Prostate gland (tissue), 2 donors: ENCODE measurements at regions not wholly inside any gene's neighbourhood (a gene's known extent, or its start where the extent isn't known, plus 50 kb on each side); places are given as distances from the start of the nearest gene placed in this dataset.

Experiments used
- DNase-seq: peaks from one replicate; pipeline ENCODE4 v3.0.0-alpha.2; 2019; ENCODE audit warnings: low spot score
- H3K27ac ChIP-seq, 2 donors: fragments of 200-600 bp; sonication (generic); 2 replicates each; pipeline ENCODE4 v1.5.1; 2017 to 2019
- H3K27me3 ChIP-seq: fragments of 200-600 bp; sonication (generic); replicated peaks from 2 replicates; pipeline ENCODE4 v1.5.1; 2019; ENCODE audit not compliant: insufficient read depth
- H3K36me3 ChIP-seq, 2 donors: fragments of 200-600 bp; sonication (generic); 1 replicate in 1 of 2; 2 replicates in 1 of 2; pipeline versions ENCODE4 v1.5.1 to v1.8.1; 2017 to 2019
- H3K4me1 ChIP-seq: fragments of 200-600 bp; sonication (generic); replicated peaks from 2 replicates; pipeline ENCODE4 v1.5.1; 2019
- H3K4me3 ChIP-seq, 2 donors: fragments of 200-600 bp; sonication (generic); 2 replicates each; pipeline ENCODE4 v1.5.1; 2017 to 2019
- H3K9me3 ChIP-seq: fragments of 200-600 bp; sonication (generic); 2 replicates; pipeline ENCODE4 v1.5.1; 2017
- CTCF ChIP-seq, 4 experiments: fragments of 200-600 bp in 2 of 4; fragments of 450-650 bp in 2 of 4; sonication (generic) in 2 of 4; IDR thresholded peaks; 1 replicate in 3 of 4; 2 replicates in 1 of 4; pipeline ENCODE4 v1.5.1; 2016 to 2019; ENCODE audit warnings: antibody characterized with exemption in 4 of 4, mild to moderate bottlenecking in 2 of 4, moderate library complexity in 2 of 4
- POLR2A ChIP-seq: fragments of 450-650 bp; IDR thresholded peaks from one replicate; pipeline ENCODE4 v1.6.1; 2016; ENCODE audit warnings: antibody characterized with exemption, mild to moderate bottlenecking
- POLR2AphosphoS5 ChIP-seq: sonication (generic); formaldehyde crosslinking; IDR thresholded peaks from one replicate; pipeline ENCODE4 v1.6.1; 2017; ENCODE audit warnings: antibody characterized with exemption
- WGBS: methylation state at CpG from one replicate; pipeline ENCODE4 v1.1.5; 2018; 5-methylcytosine and 5-hydroxymethylcytosine counted together
- intact Hi-C: fragments of 100-400 bp; cut with DNase I; formaldehyde crosslinking; loops from one replicate; pipeline ENCODE4 v1.14.2; 2022

GRCh38 chr3:72666447-72666755, 181.8 kb downstream of the SHQ1 start:
- Histone ChIP-seq H3K36me3 (no peaks in the 10 kb centered on the region), H3K4me3 (no peak overlapping the region), H3K27me3 (no peaks in the 10 kb centered on the region), H3K4me1 (no peaks in the 10 kb centered on the region), H3K27ac (no peak overlapping the region), H3K9me3 (no peaks in the 10 kb centered on the region)
- TF ChIP-seq POLR2A (no peak), POLR2AphosphoS5 (no peak), CTCF (IDR thresholded peaks at IDR 0.05) (no peak)
- WGBS = 87% methylated on average over 3 of the region's 3 CpGs
- intact Hi-C loops = loop anchor here (10.0 kb wide), 2 partner anchors 148 to 182 kb away; no protein-coding TSS in a partner anchor
- no peak for DNase-seq

GRCh38 chr3:72665701-72666446, 182.4 kb downstream of the SHQ1 start:
- TF ChIP-seq POLR2A (no peak), POLR2AphosphoS5 (no peak), CTCF (IDR thresholded peaks at IDR 0.05) (peak in 3 of 4 experiments; percentile 48 to 54 (median 50))
- DNase-seq = peak; percentile 33
- H3K27me3 ChIP-seq = no peaks in the 10 kb centered on the region
- H3K36me3 ChIP-seq = no peaks in the 10 kb centered on the region
- 56% methylated on average over 13 of the region's 13 CpGs for WGBS
- H3K4me1 ChIP-seq = no peaks in the 10 kb centered on the region
- H3K9me3 ChIP-seq = no peaks in the 10 kb centered on the region
- no peak overlapping the region for H3K27ac ChIP-seq
- H3K4me3 ChIP-seq = no peak overlapping the region
- intact Hi-C loops = loop anchor here (10.0 kb wide), 2 partner anchors 149 to 181 kb away; no protein-coding TSS in a partner anchor

DNA sequence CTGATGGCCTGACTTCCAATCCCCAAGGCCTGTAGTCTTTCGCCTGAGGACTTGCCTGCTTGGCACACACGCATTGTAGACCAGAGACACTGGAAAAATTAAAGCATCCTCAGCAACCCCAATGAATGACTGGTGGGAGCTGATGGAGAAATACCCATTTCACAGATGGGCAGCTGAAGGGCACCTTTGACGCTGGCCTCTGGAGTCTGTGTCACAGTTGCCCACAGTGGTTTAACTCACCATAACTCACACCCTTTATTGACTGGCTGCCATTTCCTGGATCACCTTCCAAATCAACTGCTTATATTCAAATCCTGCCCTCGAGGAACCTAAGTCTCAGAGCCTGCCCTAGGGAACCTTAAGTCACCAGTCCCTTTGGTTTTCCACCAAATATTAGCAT, 183.1 kb downstream of the SHQ1 start:
- H3K4me1 ChIP-seq = no peaks in the 10 kb centered on the region
- no peak for TF ChIP-seq CTCF (IDR thresholded peaks at IDR 0.05)
- TF ChIP-seq POLR2A = no peak
- no peak for TF ChIP-seq POLR2AphosphoS5
- intact Hi-C loops = loop anchor here (10.0 kb wide), 2 partner anchors 150 to 180 kb away; no protein-coding TSS in a partner anchor
- DNase-seq = no peak
- H3K4me3 ChIP-seq = no peak overlapping the region
- H3K36me3 ChIP-seq = no peaks in the 10 kb centered on the region
- H3K27me3 ChIP-seq = no peaks in the 10 kb centered on the region
- 83% methylated on average over 4 of the region's 4 CpGs for WGBS
- no peaks in the 10 kb centered on the region for H3K9me3 ChIP-seq
- H3K27ac ChIP-seq = no peak overlapping the region

DNA sequence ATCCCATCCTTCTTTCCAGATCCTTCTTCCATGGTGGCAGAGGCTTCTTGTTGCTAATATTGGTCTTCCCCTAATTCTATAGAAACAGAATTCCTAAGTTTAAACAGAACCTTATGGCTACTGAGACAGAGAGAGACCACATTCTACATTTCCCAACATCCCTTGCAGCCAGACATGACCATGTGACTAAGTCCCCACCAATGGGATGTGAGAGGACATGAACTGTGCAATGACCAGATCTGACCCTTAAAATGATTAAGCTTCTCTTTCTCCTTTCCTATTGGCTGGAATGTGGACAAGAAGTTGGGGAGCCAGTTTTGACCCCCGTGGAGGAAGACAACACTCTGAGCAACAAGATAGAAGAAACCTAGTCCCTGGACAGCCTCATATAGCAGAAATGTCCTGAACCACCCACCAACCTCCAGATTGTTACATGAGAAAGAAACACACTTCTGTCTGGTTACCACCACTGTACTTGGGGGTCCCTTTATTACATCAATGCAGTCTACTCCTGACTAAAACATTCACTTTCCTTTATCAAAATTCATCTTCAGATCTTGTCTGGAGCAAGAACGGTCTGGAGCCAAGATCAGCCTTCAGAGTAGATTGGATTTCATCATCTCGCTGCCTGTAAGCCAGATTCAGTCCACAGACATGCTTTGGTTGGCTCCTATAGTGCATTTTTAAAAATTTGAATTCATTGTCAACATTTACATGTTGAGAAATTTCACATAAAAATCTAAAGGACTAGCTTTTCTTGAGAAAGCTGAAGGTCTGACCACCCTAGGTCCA, 183.9 kb downstream of the SHQ1 start:
- no peaks in the 10 kb centered on the region for H3K9me3 ChIP-seq
- H3K27ac ChIP-seq = no peak overlapping the region
- H3K36me3 ChIP-seq = no peaks in the 10 kb centered on the region
- no peaks in the 10 kb centered on the region for H3K4me1 ChIP-seq
- TF ChIP-seq CTCF (IDR thresholded peaks at IDR 0.05) = no peak
- TF ChIP-seq POLR2AphosphoS5 = no peak
- TF ChIP-seq POLR2A = no peak
- H3K27me3 ChIP-seq = no peaks in the 10 kb centered on the region
- intact Hi-C loops = loop anchor here (10.0 kb wide), 2 partner anchors 150 to 180 kb away; no protein-coding TSS in a partner anchor
- no peak for DNase-seq
- 69% methylated on average over 3 of the region's 3 CpGs for WGBS
- no peak overlapping the region for H3K4me3 ChIP-seq
